HG02588 (cell line): ENCODE measurements at regions not wholly inside any gene's neighbourhood (a gene's known extent, or its start where the extent isn't known, plus 50 kb on each side); places are given as distances from the start of the nearest gene placed in this dataset.

Experiments used
- ATAC-seq: cut with Tn5 transposase; IDR thresholded peaks from one replicate; pipeline ENCODE4 v1.9.1; 2021; ENCODE audit warnings: mild to moderate bottlenecking, moderate library complexity; ENCODE audit not compliant: unreplicated experiment

GRCh38 chr6:93975159-93975558 lies 555.8 kb upstream of the EPHA7 start:
- no peak for ATAC-seq

- ATAC-seq = no peak
These were observed 555.0 kb upstream of the EPHA7 start for GRCh38 chr6:93974332-93974731.

GRCh38 chr6:93972791-93973190 lies 553.4 kb upstream of the EPHA7 start:
- no peak for ATAC-seq

GRCh38 chr6:93970684-93971083 lies 551.3 kb upstream of the EPHA7 start:
- ATAC-seq = no peak

- ATAC-seq = no peak
These were observed 548.8 kb upstream of the EPHA7 start for GRCh38 chr6:93968126-93968525.

GRCh38 chr6:93964926-93965325 lies 545.6 kb upstream of the EPHA7 start:
- no peak for ATAC-seq

- ATAC-seq = no peak
These were observed 545.0 kb upstream of the EPHA7 start for GRCh38 chr6:93964321-93964720.

GRCh38 chr6:93962566-93962965 lies 543.2 kb upstream of the EPHA7 start:
- no peak for ATAC-seq

- ATAC-seq = no peak
These were observed 535.2 kb upstream of the EPHA7 start for GRCh38 chr6:93954584-93954983.

GRCh38 chr6:93943661-93944060 lies 524.3 kb upstream of the EPHA7 start:
- no peak for ATAC-seq

GRCh38 chr6:93940381-93940780 lies 521.0 kb upstream of the EPHA7 start:
- no peak for ATAC-seq

- ATAC-seq = no peak
These were observed 512.8 kb upstream of the EPHA7 start for GRCh38 chr6:93932175-93932574.

- no peak for ATAC-seq
These were observed 508.4 kb upstream of the EPHA7 start for GRCh38 chr6:93927731-93928130.

GRCh38 chr6:93919365-93919764 lies 500.0 kb upstream of the EPHA7 start:
- no peak for ATAC-seq

- no peak for ATAC-seq
These were observed 498.9 kb upstream of the EPHA7 start for GRCh38 chr6:93918258-93918657.

- no peak for ATAC-seq
These were observed 497.9 kb upstream of the EPHA7 start for GRCh38 chr6:93917216-93917615.

- no peak for ATAC-seq
These were observed 497.4 kb upstream of the EPHA7 start for GRCh38 chr6:93916716-93917115.

GRCh38 chr6:93915961-93916360 lies 496.6 kb upstream of the EPHA7 start:
- no peak for ATAC-seq

GRCh38 chr6:93902517-93902916 lies 483.2 kb upstream of the EPHA7 start:
- no peak for ATAC-seq

- no peak for ATAC-seq
These were observed 480.8 kb upstream of the EPHA7 start for GRCh38 chr6:93900142-93900541.

GRCh38 chr6:93896081-93896480 lies 476.7 kb upstream of the EPHA7 start:
- ATAC-seq = no peak

GRCh38 chr6:93894521-93894920 lies 475.2 kb upstream of the EPHA7 start:
- no peak for ATAC-seq

- ATAC-seq = no peak
These were observed 470.4 kb upstream of the EPHA7 start for GRCh38 chr6:93889713-93890112.

GRCh38 chr6:93886416-93886815 lies 467.1 kb upstream of the EPHA7 start:
- ATAC-seq = no peak
